ENCODE measurements at regions not wholly inside any gene's neighbourhood (a gene's known extent, or its start where the extent isn't known, plus 50 kb on each side); places are given as distances from the start of the nearest gene placed in this dataset.
A peak's percentile ranks its signal among the peaks of the same experiment; 100 is the strongest.

- Mint-ChIP-seq H3K27me3 (peaks cover 36% of the 10 kb centered on the region), H3K4me1 (ENCODE audit: low read depth) (peaks cover 19% of the 10 kb centered on the region), H3K27ac (peak overlapping the region; percentile 56), H3K36me3 (ENCODE audit: insufficient read depth) (no peaks in the 10 kb centered on the region), H3K4me3 (ENCODE audit: low read depth) (peak overlapping the region; percentile 53), H3K9me3 (ENCODE audit: low read depth) (peaks cover 7% of the 10 kb centered on the region)
- DNase-seq (ENCODE audit: low spot score, unreplicated experiment) = no peak
- no peak for TF ChIP-seq CTCF (IDR thresholded peaks at IDR 0.05; ENCODE audit: unreplicated experiment)
Measured at GRCh38 chrX:40167850-40168479, 70.2 kb upstream of the BCOR start.

- H3K9me3 Mint-ChIP-seq (ENCODE audit: low read depth) = peaks cover 7% of the 10 kb centered on the region
- no peak overlapping the region for H3K27ac Mint-ChIP-seq
- no peak for DNase-seq (ENCODE audit: low spot score, unreplicated experiment)
- H3K4me3 Mint-ChIP-seq (ENCODE audit: low read depth) = peak overlapping the region; percentile 53
- no peak for TF ChIP-seq CTCF (IDR thresholded peaks at IDR 0.05; ENCODE audit: unreplicated experiment)
- peaks cover 37% of the 10 kb centered on the region for H3K27me3 Mint-ChIP-seq
- H3K36me3 Mint-ChIP-seq (ENCODE audit: insufficient read depth) = no peaks in the 10 kb centered on the region
- H3K4me1 Mint-ChIP-seq (ENCODE audit: low read depth) = peaks cover 19% of the 10 kb centered on the region
Measured at GRCh38 chrX:40167233-40167849, 69.6 kb upstream of the BCOR start.

GRCh38 chrX:40166582-40166981, 68.8 kb upstream of the BCOR start:
- peaks cover 7% of the 10 kb centered on the region for H3K9me3 Mint-ChIP-seq (ENCODE audit: low read depth)
- peaks cover 2% of the 10 kb centered on the region for H3K36me3 Mint-ChIP-seq (ENCODE audit: insufficient read depth)
- no peak for TF ChIP-seq CTCF (IDR thresholded peaks at IDR 0.05; ENCODE audit: unreplicated experiment)
- peak overlapping the region; percentile 16 for H3K27ac Mint-ChIP-seq
- H3K4me3 Mint-ChIP-seq (ENCODE audit: low read depth) = peak overlapping the region; percentile 6
- peaks cover 39% of the 10 kb centered on the region for H3K27me3 Mint-ChIP-seq
- no peak for DNase-seq (ENCODE audit: low spot score, unreplicated experiment)
- peaks cover 17% of the 10 kb centered on the region for H3K4me1 Mint-ChIP-seq (ENCODE audit: low read depth)

- Mint-ChIP-seq H3K4me1 (ENCODE audit: low read depth) (peaks cover 11% of the 10 kb centered on the region), H3K27ac (no peak overlapping the region), H3K36me3 (ENCODE audit: insufficient read depth) (peaks cover 2% of the 10 kb centered on the region), H3K9me3 (ENCODE audit: low read depth) (peaks cover 7% of the 10 kb centered on the region), H3K27me3 (peaks cover 36% of the 10 kb centered on the region), H3K4me3 (ENCODE audit: low read depth) (no peak overlapping the region)
- no peak for TF ChIP-seq CTCF (IDR thresholded peaks at IDR 0.05; ENCODE audit: unreplicated experiment)
- no peak for DNase-seq (ENCODE audit: low spot score, unreplicated experiment)
Measured at GRCh38 chrX:40165861-40166260, 68.1 kb upstream of the BCOR start.

GRCh38 chrX:40165206-40165605, 67.4 kb upstream of the BCOR start:
- no peak for TF ChIP-seq CTCF (IDR thresholded peaks at IDR 0.05; ENCODE audit: unreplicated experiment)
- H3K4me3 Mint-ChIP-seq (ENCODE audit: low read depth) = no peak overlapping the region
- DNase-seq (ENCODE audit: low spot score, unreplicated experiment) = no peak
- no peak overlapping the region for H3K27ac Mint-ChIP-seq
- peaks cover 32% of the 10 kb centered on the region for H3K27me3 Mint-ChIP-seq
- peaks cover 2% of the 10 kb centered on the region for H3K36me3 Mint-ChIP-seq (ENCODE audit: insufficient read depth)
- H3K4me1 Mint-ChIP-seq (ENCODE audit: low read depth) = peaks cover 9% of the 10 kb centered on the region
- peaks cover 7% of the 10 kb centered on the region for H3K9me3 Mint-ChIP-seq (ENCODE audit: low read depth)

Measured in progenitor cell of endocrine pancreas (in vitro differentiated cells).